T-helper 2 cell treated with Interferon-gamma antibody and Interleukin-4, amounts not matched to agents 100 ng/mL and 5 ng/mL, for 36 hours (primary cell): ENCODE measurements at regions not wholly inside any gene's neighbourhood (a gene's known extent, or its start where the extent isn't known, plus 50 kb on each side); places are given as distances from the start of the nearest gene placed in this dataset.

Experiments
- intact Hi-C: fragments of 100-400 bp; cut with micrococcal nuclease; formaldehyde crosslinking; loops from one replicate; pipeline ENCODE4 v1.15.1; 2023

DNA sequence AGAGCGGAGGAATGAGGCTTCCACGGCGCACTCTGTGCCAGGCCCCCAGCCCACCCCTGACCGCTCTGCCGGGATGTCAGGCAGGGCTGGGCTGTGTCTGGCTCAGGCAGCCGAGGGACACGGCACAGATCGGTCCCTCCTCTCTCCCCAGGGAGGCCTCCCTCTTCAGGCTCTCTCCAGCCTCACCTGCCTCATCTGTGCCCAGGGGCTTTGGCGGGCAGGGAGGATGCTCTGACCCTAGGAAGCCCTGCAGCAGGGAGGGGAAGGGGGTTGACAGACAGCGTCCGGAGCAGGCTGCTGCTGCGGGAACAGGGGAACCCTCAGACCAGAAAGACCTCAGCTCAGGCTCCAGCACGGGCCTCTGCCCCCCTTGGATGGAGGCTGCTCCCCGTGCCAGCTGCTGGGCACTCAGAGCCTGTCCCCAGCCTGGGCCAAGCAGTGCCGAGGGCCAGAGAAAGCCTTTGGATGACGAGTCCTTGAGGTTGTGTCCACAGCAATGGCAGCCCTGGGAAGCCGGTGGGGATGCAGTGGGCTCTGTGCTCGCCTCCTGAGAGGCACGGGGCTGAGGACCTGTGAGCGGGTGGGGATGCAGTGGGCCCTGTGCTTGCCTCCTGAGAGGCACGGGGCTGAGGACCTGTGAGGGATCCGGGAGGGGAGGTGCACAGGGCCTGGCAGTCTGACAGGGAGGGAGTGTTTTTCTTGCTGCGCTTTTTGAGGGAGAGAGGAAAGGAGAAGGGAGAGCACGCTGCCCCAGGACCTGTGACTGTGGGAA is 66.9 kb downstream of the FOXL3 start:
- intact Hi-C loops = no loop called here

DNA sequence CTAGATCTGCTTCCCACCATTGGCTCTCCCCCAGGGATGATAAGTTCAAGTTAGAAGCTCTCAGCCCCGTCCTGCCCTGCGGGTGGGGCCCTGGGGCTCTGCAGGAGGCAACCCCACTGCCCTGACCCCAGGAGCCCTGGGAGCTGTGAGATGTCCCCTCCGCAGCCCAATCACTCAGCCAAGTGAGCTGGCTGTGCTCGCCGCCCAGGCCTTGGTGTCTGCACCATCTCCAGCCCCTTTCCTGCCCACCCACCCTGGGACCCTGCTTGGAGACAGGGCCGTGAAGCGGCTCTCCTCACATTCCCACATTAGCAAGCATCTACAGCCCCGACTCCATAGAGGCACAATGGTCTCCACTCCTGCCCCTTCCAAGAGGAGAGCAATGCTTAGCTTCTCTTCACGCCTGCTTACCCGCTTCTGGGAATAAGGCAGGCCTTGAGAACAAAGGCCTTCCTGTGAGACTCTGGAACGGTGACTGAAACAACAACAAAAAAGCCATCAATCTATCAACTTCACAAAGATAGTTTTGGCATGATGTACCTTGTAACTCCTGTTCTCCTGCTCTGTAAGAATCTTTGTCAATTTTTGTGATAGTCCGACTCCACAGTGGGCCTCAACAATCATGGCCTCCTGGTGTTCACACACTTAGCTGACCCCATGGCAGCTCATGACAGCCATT is 67.7 kb downstream of the FOXL3 start:
- intact Hi-C loops = no loop called here

GRCh38 chr7:358352-358751 is 68.4 kb downstream of the FOXL3 start:
- intact Hi-C loops = no loop called here

DNA sequence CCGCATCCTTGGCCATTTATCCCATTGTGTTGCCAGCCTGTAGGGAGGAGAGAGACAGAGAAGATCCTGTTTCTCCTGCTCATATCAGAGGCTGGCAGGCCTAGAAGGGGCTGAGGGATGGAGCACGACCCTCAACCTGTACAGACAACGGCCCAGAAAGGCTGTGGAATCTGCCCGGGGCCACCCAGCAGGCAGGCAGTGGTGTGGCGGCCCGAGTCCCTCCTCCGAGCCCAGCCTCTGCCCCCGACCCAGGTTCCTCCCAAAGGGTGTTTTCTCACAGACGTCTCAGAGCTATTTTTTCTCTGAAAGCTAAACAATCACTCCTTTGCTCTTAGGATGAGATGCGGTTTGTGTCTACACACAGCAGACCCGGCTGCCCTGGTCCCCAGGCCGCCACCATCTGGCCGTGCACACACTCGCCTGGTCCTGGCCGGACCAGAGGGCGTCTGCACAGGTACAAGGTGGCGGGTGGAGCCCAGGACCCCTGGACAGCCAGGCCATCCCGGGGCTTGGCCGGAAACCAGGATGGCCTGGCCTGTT is 69.3 kb downstream of the FOXL3 start:
- intact Hi-C loops = no loop called here

DNA sequence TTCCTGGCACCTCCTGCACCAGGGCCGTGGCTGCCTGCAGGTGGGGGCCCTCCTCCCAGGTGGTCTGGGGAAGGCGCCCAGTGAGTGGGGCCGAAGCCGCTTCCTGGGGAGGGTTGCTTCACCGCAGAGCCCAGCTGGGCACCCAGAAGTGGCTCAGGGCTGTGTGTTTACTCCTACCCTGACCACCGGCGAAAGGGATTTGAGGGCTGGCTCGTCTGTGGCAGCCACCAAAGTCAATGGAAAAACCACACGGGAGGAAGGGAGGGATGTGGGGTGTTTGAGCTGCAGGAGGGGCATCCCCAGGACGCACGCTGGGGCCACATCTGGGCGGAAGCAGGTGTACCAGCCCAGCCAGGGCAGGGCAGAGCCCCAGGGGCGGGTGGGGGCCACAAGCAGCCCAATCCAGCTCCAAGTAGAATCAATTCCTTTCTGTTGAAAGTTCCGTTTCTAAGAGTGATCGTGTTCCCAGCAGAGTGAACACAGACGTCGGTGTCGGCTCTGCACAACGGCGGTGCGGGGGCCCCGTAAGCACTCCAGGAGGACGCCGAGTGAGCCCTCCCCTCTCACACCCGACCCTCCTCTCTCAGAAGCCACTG is 69.9 kb downstream of the FOXL3 start:
- intact Hi-C loops = loop anchor here (5.0 kb wide), 1 partner anchor 157 kb away; the partner anchor contains the start of gene PDGFA

GRCh38 chr7:360454-361100 is 70.6 kb downstream of the FOXL3 start:
- intact Hi-C loops = loop anchor here (5.0 kb wide), 1 partner anchor 157 kb away; the partner anchor contains the start of gene PDGFA

- intact Hi-C loops = loop anchor here (5.0 kb wide), 1 partner anchor 156 kb away; the partner anchor contains the start of gene PDGFA
Measured at GRCh38 chr7:361182-361581, 71.2 kb downstream of the FOXL3 start.

DNA sequence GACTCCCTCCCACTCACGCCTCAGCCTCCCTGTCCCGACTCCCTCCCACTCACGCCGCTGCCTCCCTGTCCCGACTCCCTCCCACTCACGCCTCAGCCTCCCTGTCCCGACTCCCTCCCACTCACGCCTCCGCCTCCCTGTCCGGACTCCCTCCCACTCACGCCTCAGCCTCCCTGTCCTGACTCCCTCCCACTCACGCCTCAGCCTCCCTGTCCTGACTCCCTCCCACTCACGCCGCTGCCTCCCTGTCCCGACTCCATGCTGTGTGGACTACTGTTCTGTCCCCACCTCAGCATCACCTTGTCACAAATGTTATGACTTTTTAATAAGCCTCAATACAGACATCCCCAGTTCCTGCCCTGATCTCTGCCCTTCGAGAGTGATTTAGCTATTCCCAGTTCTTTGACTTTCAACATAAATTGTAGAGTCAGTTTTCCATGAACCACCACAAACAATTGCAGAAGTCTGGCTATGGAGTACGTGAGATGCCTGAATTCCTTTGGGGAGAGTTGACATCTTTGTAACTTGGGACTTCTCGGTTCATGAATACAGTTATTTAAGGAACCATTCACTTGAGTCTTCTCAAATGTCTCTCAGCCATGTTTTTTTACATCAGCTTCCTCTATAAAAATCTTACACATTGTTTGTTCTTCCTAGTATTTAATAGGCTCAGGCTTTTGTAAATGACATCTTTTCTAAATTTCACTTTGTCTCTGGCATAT is 71.9 kb downstream of the FOXL3 start:
- intact Hi-C loops = loop anchor here (5.0 kb wide), 1 partner anchor 155 kb away; the partner anchor contains the start of gene PDGFA

- intact Hi-C loops = loop anchor here (5.0 kb wide), 1 partner anchor 155 kb away; the partner anchor contains the start of gene PDGFA
Measured at GRCh38 chr7:362402-363096, 72.6 kb downstream of the FOXL3 start.

- intact Hi-C loops = loop anchor here (5.0 kb wide), 1 partner anchor 154 kb away; the partner anchor contains the start of gene PDGFA
Measured at GRCh38 chr7:363626-364025, 73.7 kb downstream of the FOXL3 start.

DNA sequence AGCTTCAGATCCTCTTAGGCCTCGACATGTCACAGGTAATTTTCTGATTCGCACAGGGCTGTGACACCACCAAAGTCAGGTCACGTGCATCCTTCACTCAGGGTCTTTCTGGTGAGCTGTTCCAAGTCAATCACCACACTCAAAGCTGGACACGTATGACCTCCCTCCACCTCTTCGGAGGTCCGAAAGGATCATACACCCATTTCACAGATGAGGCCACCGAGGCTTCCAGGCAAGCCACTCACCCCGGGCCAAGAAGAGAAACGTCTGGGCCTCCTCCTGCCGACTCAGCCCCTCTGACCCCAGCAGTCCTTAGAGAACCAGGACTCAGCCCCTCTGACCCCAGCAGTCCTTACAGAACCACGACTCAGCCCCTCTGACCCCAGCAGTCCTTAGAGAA is 74.6 kb downstream of the FOXL3 start:
- intact Hi-C loops = loop anchor here (5.0 kb wide), 1 partner anchor 153 kb away; the partner anchor contains the start of gene PDGFA

GRCh38 chr7:365593-365992 is 75.6 kb downstream of the FOXL3 start:
- intact Hi-C loops = no loop called here

- intact Hi-C loops = no loop called here
Measured at GRCh38 chr7:366161-366803, 76.3 kb downstream of the FOXL3 start.

GRCh38 chr7:367351-367901 is 77.5 kb downstream of the FOXL3 start:
- intact Hi-C loops = no loop called here

DNA sequence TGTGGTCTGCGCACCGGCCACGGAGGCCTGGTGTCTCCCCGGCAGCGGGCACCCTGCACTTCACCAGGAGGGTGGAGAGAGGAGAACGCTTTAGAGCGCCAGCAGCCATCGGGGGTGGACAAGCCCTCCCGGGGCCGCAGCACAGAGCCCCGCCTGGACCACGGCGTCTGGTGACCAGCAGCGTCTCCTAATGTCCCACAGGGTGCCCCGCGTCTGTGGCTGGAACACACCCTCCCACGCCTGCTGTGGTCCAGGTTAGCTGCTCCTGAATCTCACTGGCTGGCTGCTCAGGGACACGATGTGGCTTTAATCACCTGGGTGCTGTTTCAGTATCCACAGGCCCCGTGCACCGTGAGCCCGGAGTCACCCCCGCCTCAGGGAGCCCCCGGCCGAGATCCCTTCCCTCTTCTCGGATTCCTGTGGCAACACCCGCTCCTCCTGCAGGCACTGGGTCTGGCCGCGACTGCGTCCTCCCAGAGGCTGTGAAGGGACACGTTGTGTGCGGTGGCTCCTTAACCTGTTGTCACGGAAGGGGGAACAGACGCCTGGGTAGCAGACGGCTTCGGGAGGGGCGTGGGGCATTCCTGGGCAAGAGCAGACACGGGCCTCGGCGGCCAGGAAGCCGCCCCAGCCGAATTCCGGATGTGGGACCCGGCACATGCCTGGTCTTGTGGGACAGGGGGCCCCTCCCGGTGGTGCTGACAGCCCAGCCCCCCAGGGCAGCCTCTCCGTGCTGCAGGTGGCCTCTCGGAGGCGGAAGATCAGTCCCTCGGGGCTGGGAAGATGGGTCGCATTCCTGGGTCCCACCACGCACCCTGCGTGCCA is 78.9 kb downstream of the FOXL3 start:
- intact Hi-C loops = no loop called here

DNA sequence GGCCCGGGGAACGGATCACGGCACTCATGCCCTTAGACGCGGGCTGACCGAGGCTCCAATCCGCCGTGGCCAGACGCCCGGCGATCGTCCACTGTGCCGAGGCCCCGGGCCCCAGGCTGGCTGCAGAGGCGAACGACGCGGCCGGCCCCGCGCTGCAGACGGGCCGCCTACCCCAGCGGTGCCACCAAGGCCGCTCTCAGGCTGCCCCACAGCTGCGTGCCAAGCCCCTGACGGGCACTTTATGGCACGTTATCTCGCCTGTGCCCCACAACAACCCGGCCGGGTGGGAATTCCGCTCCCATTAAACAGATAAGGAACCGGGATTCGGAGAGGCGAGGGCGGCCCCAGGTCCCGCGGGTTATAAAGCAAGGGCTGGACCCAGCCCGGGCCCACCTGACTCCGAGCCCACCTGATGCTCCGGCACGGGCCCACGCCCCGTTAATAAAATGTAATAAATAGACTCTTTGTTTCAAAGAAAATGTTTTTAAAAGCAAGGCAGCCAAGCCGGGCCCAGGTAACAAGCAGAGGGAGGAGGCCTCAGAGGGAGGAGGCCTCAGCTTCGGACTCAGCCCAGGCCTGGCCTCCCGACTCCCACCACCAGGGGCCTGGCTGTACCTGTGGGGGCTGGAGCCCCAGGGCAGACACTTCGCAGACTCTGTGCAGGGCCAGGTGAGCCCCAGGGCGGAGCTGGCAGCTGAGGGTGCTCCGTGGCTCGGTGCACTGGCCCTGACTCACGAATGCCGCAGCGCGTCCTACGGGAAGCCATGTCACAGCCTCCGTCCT is 79.7 kb downstream of the FOXL3 start:
- intact Hi-C loops = no loop called here

- intact Hi-C loops = no loop called here
Measured at GRCh38 chr7:370259-370625, 80.3 kb downstream of the FOXL3 start.

DNA sequence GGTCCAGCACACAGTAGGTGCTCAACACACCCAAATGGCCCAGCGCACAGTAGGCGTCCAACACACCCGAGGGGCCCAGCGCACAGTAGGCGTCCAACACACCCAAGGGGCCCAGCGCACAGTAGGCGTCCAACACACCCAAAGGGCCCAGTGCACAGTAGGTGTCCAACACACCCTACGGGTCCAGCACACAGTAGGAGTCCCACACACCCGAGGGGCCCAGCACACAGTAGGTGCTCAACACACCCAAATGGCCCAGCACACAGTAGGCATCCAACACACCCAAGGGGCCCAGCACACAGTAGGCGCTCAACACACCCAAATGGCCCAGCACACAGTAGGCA is 80.8 kb downstream of the FOXL3 start:
- intact Hi-C loops = no loop called here
